Dedifferentiated amniotic fluid mesenchymal stem cell (primary cell): ENCODE measurements at regions not wholly inside any gene's neighbourhood (a gene's known extent, or its start where the extent isn't known, plus 50 kb on each side); places are given as distances from the start of the nearest gene placed in this dataset.
A peak's percentile ranks its signal among the peaks of the same experiment; 100 is the strongest.
"Not testable (repeated sequence)": the region's sequence is repeated elsewhere in the genome, so short reads cannot be mapped to it uniquely, and the experiment has no call there.

Source experiments
- DNase-seq: peaks from one replicate; pipeline ENCODE4 v3.0.0-alpha.2; 2016; ENCODE audit errors: extremely low spot score

DNA sequence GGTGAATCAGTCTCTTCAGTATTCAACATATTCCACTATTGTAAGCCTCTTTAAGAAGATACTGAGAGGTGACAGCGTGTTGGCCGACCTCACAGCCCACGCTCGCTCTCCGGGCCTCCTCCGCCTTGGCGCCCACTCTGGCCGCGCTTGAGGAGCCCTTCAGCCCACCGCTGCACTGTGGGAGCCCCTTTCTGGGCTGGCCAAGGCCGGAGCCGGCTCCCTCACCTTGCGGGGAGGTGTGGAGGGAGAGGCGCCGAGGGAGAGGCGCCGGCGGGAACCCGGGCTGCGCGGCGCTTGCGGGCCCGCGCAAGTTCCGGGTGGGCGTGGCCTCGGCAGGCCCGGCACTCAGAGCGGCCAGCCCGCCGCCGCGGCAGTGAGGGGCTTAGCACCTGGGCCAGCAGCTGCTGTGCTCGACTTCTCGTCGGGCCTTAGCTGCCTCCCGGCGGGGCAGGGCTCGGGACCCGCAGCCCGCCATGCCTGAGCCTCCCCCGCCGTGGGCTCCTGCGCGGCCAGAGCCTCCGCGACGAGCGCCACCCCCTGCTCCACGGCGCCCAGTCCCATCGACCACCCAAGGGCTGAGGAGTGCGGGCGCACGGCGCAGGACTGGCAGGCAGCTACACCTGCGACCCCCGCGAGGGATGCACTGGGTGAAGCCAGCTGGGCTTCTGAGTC lies 306.4 kb downstream of the SEMA3D start:
- DNase-seq, result not testable (repeated sequence)

DNA sequence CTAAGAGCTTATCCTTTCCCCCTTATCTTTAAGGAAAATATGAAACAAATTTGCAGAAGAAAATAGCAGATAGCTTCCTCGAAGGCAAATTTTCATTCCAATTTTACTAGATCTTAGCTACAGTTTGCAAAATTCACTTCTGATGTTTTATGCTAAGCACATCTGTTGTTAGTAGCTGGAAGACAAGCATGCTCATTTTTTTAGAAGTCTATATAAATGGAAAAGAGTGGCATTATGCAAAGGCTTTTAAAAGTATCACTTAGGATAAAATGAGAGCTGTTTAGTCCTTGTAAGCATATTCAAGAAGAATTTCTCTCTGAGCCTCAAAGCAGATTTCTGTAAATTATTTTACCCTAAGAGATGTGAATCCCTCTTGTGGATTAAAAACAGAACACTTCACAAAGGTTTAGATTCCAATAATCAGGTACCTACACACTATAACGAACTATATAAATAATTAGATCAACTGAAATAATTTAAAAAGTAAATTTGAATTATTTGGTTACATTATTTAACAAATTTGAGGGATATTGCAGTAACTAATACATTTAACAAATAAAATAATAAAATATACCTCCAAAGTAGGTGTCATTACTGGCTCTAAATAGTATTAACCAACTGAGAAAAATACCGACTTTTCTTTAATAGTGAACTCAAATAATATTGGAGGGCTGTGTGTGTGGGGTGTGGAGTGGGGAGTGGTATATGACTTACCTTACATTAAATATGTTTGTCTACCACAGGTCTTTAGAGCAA lies 307.1 kb downstream of the SEMA3D start:
- DNase-seq, result no peak

DNA sequence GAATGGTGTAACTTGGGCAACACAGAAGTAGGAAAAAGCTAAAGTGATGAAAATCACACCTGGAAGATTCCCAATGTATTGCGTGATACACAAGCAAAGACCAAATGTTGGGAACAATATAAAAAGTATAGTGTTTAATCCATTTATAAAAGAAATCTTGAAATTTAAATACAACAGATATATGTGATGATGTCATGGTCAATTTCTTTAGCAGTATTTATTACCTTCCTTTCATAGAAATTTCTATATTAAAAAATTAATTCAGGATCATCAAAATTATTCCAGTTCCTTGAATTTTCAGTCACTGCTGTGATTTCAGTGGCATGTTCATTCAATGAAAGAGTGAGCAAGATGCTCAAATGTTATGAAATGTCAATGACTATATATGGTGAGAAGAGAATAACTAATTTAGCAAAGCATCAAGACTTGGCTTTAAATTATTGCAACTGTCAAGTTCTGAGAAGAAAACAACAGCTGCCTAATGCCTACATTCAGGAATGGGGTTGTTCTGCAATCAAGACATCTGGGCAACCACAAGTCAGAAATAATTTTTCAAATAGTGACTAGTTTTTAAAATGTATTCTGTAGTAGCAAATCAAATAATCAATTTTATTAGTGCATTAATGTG lies 308.8 kb downstream of the SEMA3D start:
- DNase-seq, result no peak

DNA sequence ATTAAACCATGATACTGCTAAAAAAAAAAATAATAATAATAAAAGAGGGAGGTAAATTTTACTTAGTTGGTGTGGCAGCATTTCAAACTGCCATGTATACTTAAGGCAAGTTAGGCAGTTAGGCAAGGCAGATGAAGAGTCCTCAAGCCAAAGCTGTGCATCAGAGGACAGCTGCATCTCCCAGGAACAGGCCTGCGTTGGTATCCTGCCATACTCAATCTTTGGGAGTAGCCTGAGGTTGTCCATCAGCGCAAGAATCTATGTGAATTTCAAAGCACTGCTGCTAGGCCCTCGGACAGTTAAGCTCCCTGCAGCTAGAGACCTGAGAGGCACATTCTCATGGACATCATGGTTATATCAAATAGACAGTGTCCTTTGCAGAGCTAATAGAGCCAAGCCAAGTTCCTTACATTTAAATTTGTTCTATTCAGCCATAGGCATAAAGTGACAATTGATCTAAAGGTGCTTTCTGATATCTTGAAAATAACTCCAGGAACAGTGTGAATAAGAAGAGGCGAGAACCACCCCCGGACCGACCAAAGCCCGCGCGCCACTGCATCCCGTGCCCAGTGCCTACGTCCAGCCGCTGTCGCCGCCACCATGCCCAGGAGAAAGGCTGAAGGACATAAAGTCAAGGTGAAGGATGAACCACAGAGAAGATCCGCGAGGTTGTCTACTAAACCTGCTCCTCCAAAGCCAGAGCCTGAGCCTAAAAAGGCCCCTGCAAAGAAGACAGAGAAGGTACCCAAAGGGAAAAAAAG lies 310.6 kb downstream of the SEMA3D start:
- no peak for DNase-seq

DNA sequence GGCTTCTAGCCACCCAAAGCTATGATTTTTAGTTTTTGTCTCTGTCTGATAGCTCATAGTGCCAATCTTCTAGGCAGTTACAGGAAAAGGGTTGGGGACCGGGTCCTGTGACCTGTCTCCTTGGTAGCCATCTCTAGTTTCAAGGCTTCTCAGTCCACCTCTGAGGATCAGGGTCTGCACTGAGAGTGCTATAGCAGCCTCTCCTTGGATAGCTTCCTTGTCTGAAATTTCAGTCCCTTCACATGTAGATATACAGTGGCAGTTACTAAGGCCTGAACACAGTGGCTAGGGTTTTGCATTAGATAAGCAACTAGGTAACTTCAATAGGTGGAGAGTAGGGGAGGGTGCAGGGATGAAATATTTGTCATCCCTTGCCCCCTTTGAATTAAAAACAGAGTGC lies 321.3 kb downstream of the SEMA3D start:
- no peak for DNase-seq

DNA sequence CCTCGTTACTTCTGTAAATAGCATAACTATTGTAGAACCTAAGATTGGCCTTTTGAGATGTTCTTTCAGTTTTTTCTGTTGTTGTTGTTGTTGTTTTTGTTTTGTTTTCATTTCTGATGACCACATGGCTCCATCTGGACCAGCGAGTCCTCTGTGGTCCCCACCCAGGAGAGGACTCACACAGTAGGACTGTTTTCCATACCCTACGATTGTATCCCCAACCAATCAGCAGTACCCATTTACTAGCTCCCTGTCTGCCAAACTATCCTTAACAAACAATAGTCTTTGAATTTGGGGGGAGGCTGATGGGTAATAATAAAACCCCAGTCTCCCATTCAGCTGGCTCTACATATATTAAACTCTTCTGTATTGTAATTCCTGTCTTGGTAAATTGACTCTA lies 329.5 kb downstream of the SEMA3D start:
- no peak for DNase-seq

DNA sequence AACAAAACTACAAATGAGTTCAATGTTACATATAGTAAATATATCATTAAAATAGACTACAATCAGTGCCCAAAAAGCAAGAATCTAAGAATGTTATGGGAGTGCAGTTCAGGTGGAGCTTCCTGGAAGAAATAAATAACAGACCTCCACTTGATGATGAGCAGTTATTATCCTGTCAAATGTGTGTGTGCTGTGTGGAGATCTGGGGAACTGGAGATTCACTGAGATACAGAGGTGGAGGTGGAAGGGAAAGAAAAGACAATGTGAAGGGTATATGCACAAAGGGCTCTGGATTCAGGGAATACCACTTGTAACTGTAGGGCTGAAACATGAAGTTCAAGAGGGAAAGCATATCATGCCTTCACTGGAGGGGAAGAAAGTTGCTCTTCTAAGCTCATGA lies 331.1 kb downstream of the SEMA3D start:
- no peak for DNase-seq

DNA sequence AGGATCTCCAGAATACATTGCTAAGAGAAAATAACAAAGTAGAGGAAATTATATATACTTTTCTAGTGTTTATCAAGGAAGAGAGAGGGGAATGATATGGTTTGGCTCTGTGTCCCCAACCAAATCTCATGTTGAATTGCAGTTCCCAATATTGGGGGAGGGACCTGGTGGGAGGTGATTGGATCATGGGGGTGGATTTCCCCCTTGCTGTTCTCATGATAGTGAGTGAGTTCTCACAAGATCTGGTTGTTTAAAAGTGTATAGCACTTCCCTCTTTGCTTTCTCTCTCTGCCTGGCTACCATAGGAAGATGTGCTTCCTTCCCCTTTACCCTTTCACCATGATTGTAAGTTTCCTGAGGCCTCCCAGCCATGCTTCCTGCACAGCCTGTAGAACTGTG lies 337.9 kb downstream of the SEMA3D start:
- not testable (repeated sequence) for DNase-seq

DNA sequence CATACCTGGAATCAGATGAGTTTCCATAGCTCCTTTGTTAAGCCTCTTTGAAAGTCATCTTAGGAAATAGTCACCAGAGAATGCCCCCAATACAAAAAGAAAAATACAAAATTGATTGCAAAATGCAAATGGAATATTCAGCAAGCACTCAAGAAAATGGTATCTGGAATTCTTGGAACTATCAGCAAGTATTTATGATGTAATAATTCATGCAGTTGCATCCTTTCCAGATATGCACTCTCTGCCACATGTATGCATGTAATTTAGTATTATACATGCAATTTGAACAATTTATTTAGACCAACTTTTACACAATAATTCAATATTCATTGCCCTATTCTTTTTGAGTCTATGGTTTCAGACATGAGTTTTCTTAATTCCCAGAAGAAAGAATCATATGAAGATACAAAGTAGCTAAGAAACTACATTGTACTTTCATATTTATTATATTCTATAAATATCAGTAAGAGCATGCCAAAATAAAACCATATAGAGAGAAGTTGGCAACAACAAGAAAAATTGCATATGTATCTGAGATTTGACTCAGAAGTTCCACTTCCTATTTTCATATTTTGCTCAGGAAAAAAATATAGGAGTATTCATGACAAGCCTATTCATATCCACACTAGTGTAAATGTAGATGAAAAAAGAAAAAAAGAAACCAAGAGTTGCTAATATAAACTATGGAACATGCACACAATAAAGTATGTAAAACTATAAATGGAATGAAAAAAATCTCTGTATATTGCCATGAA lies 338.5 kb downstream of the SEMA3D start:
- no peak for DNase-seq

DNA sequence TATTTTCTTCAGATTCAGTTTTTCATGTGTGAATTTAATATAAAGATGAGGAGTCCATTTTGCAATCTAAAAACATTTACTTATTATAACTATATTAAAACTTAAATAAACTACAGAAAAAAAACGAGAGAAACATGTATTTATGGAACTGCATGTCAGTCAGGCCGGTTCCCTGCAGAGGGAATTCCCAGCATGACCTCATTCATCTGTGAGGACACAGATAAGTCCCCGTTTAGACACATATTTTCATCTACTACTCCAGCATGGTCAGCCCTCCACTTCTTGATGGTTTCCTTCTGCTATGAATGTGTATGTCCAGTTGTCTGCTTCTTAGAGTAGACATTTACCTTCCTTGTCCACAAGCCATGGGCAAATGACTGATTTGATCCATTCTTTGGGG lies 339.1 kb downstream of the SEMA3D start:
- DNase-seq, result no peak

DNA sequence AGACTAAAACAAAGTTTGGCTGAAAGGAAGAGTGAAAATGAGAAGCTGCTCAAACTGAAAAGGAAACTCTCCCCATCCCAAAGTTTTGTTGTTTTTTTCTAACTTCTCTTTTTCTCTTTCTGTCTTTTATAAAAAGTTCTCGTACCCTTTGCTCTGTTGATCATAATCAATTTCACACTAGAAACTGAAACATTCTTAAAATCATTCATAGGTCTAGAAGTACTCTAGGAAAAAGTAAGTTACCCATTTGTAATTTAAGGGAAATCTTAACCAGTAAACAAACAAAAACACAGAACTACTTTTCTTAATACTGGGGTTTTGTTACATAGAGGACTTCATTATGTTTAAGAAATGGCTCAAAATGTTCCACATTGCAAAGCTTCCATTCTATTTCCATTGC lies 339.8 kb downstream of the SEMA3D start:
- DNase-seq, result no peak

DNA sequence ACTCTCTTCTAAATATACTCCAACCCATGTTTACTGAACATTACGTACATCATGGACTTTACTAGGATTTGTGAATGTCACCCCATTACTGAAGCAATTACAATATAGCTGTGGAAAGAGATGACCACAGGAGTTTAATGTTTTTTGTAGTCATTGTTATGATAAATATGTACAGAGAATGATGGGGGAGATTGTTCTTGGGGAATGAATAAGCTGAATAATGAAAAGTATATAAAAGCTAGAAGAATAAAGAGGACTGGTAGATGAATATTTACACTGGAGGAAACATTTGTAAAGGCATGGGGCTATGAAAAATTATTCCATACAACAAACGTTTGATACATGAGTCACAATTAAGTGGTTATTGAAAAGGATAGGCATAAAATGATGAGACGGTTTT lies 340.9 kb downstream of the SEMA3D start:
- DNase-seq, result no peak

DNA sequence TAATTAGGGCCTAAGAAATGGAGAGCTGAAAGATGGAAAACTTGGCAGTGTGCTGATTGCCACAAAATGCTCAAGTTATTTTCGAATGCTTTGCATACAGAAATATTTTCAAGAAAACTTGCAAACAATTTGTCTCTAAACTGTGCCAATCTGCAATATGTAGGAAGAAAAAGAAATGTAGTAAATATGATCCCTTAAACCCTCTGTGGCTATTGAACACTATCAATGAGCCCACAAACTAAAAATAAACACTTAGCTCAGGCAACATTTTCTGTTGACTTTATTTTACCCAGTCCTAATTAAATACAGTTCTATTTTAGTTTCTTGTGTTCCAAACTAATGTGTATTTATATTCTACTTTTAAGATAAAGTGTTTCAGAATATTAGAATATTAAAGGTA lies 342.1 kb downstream of the SEMA3D start:
- DNase-seq, result peak; percentile 47

DNA sequence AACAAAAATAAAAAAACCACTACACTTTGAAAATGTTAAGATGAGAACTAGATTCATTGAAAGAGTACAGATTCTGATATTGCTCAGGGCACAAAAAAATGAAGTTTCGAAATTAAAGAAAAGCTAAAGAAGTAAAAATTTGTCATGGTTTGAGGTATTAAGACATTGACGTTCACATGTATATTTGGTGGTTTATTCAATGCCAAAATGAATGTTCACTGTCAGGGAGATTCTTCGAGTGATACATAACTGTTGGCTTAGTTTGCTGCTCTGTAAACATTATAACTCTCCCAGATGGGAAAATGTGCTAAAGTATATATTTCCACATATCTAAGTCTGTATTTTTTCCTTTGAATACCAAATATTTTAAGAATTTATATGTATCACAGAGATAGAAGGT lies 345.0 kb downstream of the SEMA3D start:
- peak; percentile 73 for DNase-seq

DNA sequence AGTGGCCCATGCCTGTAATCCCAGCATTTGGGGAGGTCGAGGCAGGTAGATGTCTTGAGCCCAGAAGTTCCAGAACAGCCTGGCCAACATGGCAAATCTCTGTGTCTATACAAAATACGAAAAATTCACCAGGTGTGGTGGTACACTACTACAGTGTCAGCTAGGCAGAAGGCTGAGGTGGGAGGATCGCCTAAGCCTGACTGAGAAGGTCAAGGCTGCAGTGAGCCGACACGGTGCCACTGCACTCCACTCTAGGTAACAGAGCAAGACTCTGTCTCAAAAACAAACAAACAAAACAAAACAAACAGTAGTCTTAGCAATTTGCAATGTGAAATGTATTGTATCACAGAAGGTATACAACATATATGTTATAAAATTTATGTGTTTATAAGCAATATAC lies 348.0 kb downstream of the SEMA3D start:
- DNase-seq, result no peak

DNA sequence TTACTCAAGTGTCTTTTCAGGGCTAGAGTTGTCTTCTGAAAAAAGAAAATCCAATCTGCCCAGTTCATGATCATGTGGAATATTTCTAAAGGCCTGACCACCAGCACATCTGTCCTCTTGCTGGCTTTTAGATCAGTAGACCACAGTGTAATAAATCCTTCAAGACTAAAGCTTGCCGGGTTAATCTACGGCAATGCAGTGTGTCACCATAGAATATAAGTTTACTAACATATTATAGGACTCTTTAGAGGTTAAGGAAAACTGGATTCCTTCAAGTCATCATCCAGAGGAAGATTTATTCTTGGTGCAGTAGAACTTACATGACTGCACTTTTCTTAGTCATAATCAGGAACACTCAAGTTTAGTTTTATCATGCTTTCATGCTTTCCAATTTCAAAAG lies 349.5 kb downstream of the SEMA3D start:
- DNase-seq, result no peak

DNA sequence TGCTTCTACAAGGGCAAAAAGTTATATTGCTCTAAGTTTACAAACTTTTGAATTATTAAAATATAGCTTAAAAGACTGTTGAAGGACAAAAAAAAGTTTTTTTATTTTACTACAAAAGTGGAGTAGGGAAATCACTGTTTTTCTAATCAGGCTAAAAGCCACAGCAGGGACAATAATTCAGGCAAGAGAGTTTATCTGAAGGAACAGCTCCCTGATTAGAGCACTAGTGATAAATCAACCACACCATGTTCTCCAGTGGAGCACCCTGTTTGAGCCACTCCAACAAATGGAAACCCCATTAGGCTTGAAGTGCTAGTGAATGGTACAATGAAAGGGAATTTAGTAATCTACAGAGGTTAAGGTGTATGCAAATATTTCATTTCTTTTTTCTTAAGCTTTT lies 357.1 kb downstream of the SEMA3D start:
- DNase-seq, result no peak

DNA sequence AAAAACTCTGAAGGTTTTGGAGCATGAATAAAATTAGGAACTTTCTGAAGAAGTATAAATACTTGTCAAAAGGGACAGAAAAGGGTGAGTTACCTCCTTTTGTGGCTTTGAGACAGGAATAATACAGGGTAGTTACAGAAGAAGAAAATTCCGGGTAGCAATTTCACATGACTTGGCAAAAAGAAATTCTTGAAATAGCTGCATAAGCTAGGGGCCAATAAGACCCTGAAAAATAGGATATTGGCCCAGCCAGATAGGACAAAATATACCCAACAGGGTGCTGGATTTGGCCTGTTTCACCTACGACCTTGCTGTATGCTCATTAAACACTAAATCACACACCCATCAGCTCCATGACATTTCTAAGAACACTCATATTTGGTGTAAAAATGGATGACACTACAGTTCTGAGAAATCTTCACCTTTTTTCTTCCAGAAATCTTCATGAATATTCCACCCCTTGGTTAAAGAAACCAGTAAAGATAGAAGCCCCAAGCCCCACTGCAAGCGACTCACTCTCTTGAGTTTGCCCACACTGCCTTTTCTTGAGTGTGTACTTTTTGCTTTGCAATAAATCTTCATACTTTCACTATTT lies 362.7 kb downstream of the SEMA3D start:
- DNase-seq, result no peak

DNA sequence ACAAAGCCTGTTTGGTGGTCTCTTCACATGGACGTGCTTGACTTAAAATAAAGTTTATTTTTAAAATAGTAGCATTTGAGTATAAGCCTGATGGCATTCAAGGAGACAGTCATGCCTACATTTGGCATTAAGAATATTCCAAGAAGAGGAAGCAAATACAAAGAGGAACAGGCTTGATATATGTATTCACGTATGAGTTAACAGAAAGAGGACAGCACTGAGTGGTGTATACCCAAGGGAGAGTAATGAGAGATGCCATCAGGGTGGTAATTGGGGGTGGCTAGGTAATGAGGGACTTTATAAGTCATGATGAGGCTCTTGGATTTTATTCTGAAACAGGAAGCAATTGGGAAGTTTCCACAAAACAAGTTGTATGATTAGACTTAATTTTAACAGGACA lies 363.3 kb downstream of the SEMA3D start:
- DNase-seq, result no peak

DNA sequence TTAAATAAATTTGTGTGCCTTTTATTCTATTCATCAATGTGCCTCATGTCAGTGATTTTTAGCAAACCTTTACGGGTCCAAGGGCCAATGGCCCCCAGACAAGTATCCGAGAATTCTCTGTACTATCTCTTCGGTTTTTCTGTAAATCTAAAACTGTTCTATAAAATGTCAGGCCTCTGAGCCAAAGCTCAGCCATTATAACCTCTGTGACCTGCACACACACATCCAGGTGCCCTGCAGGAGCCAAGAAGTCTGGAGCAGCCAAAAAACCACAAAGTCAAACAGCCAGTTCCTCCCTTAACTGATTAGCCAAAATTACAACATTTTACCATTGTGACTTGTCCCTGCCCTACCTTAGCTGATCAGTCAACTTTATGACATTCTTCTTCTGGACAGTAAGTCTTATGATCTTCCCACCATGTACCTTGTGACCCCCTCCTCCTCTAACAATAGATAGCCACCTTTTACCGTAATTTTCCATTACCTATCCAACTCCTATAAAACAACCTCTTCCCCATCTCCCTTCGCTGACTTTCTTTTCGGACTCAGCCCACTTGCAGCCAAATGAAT lies 363.8 kb downstream of the SEMA3D start:
- no peak for DNase-seq
